Renal pelvis (tissue), 1 donor: ENCODE measurements at regions not wholly inside any gene's neighbourhood (a gene's known extent, or its start where the extent isn't known, plus 50 kb on each side); places are given as distances from the start of the nearest gene placed in this dataset.

Source experiments
- DNase-seq: peaks from one replicate; pipeline ENCODE4 v3.0.0-alpha.2; 2013

DNA sequence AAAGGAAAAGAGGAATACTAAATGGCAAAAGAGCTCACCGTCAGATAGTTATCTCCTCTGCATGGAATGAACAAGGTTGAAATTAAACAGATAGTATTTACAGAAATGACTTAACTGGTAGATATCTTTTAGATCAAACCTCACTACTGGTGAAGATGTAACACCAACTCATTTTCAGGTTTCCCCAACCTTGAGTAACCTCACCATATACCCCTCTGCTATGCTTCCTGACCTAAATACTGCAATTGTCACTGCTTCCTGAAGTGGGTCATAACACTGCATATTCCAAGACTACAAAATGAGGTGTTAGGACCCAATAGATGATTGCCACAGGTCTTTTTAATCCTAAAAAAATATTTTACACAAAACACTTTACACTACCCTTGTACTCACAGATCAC, 76.3 kb upstream of the PLEKHA5 start:
- no peak for DNase-seq

DNA sequence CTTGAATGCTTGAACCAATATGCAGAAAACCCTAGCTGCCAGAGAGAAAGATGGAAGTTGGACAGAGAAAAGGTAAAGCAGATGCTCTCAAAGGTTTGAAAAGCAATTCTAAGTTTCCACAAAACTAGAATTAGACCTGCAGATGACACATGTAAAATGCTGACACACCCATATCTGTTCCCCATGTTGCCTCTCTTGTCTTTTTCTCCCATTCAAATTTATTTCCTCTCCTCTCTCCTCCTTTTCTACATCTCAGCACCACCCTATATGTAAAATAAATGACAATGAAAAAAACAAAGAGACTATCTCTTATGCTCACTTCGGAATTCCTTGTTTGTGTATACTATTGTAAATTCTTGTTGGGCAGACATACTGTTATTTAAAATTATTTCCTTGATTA, 75.5 kb upstream of the PLEKHA5 start:
- no peak for DNase-seq

DNA sequence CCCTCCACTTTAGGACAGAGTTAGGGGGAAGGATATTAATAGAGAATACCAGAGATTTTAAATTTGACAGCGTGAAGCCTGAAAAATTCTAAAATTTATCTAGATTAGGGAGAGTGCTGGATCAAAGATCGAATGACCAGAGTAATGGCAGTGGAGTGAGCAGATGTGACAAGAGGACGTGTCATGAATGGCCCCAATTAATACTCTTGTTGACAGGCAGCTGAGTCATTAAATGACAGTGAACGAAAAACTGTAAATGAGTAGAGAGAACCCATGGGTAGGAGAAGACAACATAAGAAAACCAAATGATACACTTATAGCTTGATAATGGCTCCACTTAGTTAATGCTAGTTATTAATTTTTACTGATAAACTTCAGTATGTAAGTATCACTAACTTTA, 73.9 kb upstream of the PLEKHA5 start:
- DNase-seq, result no peak

DNA sequence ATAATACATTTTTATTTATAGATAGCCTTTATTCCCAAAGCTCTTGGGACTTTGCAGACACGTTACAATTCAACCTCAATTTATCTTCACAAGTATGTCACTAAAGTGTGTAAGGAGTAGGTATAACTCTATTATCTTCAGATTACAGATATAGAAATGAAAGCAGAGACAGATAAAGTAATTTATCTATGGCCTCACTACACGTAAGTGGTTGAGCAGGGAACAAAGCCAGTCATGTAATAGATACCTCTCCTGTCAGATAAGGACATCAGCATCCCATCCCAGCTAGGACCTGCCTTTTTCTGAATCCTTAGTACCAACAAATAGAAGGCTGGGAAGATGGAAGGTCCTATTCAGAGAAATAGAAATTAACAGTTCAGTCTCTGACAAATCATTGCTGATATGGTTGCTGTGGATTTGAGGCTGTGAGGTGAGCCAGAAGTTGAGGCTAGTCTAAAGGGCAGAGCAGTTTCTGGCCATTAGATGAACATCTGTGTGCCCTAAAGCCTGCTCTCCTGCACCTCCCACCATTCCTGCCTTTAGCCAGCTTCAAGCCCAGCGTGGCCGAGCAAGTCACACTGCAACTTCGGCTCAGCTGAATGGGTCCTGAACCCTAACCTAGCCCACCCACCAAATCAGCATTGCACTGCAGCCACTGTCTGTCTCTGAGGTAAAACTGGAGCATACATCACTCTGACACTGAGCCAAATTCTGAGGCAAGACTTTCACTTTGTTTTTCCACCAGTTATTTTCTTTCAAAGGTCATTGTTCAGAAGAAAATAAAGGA, 71.1 kb upstream of the PLEKHA5 start:
- DNase-seq, result no peak

DNA sequence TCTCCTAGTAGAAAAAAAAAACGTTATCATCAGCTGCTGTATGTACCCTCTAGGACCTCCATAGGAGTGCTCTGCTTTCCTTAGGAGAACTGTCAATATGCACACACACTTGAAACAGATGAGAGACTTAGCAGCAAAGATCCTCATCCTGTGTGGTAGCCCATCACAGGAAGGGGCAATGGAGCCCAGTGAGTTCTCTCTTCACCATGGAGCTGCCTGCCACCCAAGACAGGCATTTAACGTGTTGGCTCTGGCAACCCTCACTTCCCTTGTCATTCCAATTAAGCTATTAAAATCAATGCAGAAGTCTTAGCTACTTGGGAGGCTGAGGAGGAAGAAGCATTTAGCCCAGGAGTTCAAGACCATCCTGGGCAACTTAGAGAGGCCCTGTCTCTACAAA, 64.8 kb upstream of the PLEKHA5 start:
- no peak for DNase-seq

DNA sequence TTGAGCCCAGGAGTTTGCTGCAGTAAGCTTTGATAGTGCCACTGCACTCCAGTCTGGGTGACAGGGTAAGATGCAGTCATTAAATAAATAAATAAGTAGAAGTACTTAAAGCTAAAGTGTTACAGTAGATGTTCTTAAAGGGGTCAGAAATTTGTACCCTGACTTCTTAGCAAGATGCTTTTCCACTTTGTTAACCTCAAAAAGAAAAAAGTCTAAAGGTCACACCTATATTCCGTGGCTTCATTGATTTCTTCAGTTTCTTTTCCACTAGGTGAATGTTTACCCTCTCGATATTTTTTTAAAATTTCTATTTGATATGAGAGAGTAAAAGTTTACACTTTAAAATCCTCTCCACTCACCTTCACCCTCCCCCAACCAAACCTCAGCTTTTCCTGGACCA, 64.3 kb upstream of the PLEKHA5 start:
- no peak for DNase-seq

DNA sequence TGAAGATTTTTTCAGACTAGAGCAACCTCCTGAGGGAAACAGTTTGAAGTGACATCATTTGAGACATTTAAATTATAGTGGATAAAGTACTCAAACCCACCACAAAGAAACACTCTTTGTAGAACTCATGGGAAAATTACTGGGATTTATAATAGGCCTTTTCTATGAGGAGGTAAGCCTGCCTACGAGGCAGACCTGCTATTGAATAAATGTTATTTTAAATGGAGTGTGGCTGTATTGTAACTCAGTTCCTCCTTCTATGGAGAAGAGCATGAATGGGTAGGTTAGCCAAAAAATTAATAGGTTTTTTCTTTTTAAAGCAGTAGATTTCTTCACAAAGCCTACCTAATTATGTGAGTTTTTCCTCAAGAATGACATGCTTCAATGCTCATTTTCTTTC, 63.7 kb upstream of the PLEKHA5 start:
- DNase-seq, result no peak

DNA sequence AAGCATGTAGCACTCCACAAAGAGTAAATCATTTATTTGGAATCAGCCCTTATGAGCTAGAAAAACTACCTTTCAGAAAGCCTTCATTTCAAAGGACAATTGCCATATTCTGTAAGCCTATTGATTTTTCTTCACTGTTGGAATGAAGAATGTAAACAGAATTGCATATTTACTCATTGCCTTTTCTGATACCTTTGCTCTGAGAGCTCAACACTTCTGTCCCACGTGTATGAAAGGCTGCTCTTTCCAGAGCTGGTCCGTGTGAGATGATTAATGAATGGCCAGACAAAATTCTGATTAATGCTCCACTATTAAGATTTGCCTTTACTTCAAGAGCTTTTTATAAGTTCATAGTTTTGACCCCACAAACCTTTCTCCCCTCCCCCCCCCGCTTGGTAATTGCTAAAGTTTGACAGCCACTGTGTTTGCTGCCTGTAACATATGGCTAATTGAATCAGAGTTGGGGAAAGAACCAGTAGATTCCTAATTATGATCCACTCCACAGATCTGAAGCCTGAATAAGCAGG, 63.0 kb upstream of the PLEKHA5 start:
- no peak for DNase-seq

DNA sequence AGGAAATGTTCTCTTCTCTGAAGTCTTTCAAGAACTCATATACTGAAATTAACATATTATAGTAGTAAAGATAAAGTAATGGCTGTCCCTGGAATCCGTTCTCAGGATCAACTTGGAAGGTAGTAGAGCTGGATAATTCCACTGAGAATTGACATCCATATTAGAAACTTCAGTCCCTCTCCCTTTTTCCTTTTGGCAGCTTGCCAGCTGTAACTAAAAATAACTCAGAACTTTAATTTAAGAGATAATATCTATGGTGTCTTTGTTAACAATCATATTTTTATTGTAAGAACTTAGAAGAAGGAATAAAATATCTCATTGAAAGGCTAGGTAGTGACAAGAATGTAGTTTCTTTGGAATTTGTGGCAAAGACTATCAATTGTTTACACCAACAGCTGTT, 61.4 kb upstream of the PLEKHA5 start:
- DNase-seq, result no peak

DNA sequence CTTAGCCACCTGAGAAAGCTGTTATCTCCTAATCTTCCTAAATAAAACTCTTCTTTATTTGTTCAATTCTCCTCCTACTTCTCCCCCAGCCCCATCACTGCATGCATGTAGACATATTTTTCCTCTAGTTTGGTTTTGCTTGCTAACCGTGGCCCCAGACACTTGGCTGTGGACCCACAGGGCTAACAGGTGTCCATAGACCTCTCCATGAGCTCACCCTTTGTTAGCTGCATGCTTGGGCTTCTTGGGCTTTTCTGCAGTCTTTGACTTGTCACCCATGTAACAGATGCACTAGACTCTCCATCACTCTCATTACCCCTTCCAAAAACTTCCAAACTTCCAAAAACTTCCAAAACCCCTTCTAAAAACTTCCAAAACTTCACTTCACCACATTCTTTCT, 59.2 kb upstream of the PLEKHA5 start:
- no peak for DNase-seq

DNA sequence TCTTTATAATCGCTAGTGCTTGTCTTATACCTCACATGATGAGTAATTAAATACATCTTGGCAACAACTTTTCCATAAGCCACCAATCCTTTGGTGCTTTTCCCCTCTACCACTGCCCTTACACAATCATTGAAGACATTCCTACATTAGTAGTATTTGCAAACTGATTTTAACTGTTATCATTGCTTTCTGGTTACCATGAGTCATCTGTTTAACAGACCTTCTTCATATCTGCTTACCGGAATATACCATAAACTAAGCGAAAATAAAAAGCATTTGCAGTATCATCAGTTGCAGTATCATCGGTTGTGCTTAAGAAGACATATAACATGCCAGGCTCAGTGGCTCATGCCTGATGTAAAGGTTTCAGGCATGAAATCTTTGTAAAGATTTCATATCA, 54.8 kb upstream of the PLEKHA5 start:
- no peak for DNase-seq

DNA sequence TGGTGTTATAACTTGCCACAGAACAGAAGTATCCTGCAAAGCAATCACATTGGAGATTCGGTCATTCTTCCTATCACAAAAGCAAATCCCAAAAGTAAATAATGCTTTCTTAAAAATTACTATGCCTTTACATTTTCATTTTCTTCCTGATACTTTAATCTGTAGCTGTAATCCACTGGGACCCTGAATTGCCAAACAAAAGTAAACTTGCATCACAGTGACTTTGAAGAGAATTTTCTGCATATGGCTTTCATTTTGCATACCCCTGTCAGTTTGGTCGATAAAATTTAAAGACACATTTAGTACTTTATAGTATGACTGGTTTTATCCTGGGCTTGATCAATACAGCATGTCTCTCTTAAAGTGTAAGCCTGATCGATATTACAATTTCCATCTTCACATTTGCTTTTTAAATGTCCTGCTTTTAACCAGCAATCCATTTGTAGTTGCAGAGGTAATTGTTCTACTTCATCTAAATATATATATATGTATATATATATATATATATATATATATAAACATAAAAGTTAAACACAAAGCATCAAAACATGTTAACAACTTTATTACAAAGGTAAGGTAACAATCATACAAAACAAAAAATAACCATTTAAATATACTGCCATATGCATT, 53.7 kb upstream of the PLEKHA5 start:
- DNase-seq, result no peak
